ENCODE measurements at regions not wholly inside any gene's neighbourhood (a gene's known extent, or its start where the extent isn't known, plus 50 kb on each side); places are given as distances from the start of the nearest gene placed in this dataset.
A peak's percentile ranks its signal among the peaks of the same experiment; 100 is the strongest.

- DNase-seq, result no peak
Observed at GRCh38 chr16:27686926-27687325, 137.0 kb downstream of the KATNIP start.

GRCh38 chr16:27687605-27688004 is 137.7 kb downstream of the KATNIP start:
- DNase-seq, result no peak

GRCh38 chr16:27689711-27690110 is 139.8 kb downstream of the KATNIP start:
- DNase-seq, result no peak

GRCh38 chr16:27690608-27691007 is 140.7 kb downstream of the KATNIP start:
- no peak for DNase-seq

GRCh38 chr16:27691721-27692120 is 141.8 kb downstream of the KATNIP start:
- DNase-seq, result no peak

- DNase-seq, result no peak
Observed at GRCh38 chr16:27692576-27692975, 142.6 kb downstream of the KATNIP start.

- DNase-seq, result no peak
Observed at GRCh38 chr16:27695161-27695560, 145.2 kb downstream of the KATNIP start.

- no peak for DNase-seq
Observed at GRCh38 chr16:27698266-27698665, 148.3 kb downstream of the KATNIP start.

GRCh38 chr16:27698746-27699145 is 148.8 kb downstream of the KATNIP start:
- DNase-seq, result no peak

GRCh38 chr16:27699540-27699939 is 149.6 kb downstream of the KATNIP start:
- DNase-seq, result no peak

- DNase-seq, result no peak
Observed at GRCh38 chr16:27700304-27700995, 150.5 kb downstream of the KATNIP start.

GRCh38 chr16:27701381-27701780 is 151.4 kb downstream of the KATNIP start:
- DNase-seq, result peak; percentile 46

GRCh38 chr16:27703121-27703520 is 153.2 kb downstream of the KATNIP start:
- no peak for DNase-seq

GRCh38 chr16:27703545-27703944 is 153.6 kb downstream of the KATNIP start:
- DNase-seq, result peak; percentile 38

GRCh38 chr16:27704252-27704651 is 154.3 kb downstream of the KATNIP start:
- DNase-seq, result no peak

- DNase-seq, result peak; percentile 44
Observed at GRCh38 chr16:27706156-27706865, 156.4 kb downstream of the KATNIP start.

GRCh38 chr16:27706866-27707685 is 157.1 kb downstream of the KATNIP start:
- DNase-seq, result peak; percentile 42

GRCh38 chr16:27708651-27709050 is 158.7 kb downstream of the KATNIP start:
- DNase-seq, result peak; percentile 37

GRCh38 chr16:27712251-27712711 is 162.3 kb downstream of the KATNIP start:
- DNase-seq, result peak; percentile 52

GRCh38 chr16:27717726-27718125 is 167.8 kb downstream of the KATNIP start:
- peak; percentile 31 for DNase-seq

GRCh38 chr16:27718201-27719105 is 168.5 kb downstream of the KATNIP start:
- DNase-seq, result peak; percentile 38

GRCh38 chr16:27719106-27719445 is 169.1 kb downstream of the KATNIP start:
- no peak for DNase-seq
